Smooth muscle cell (in vitro differentiated cells): ENCODE measurements at regions not wholly inside any gene's neighbourhood (a gene's known extent, or its start where the extent isn't known, plus 50 kb on each side); places are given as distances from the start of the nearest gene placed in this dataset.

Experiments
- DNase-seq: peaks from one replicate; lab custom pipeline; 2025; ENCODE audit not compliant: unreplicated experiment; lab: John Stamatoyannopoulos, UW
- H2AFZ ChIP-seq: fragments of 200-600 bp; sonication (generic); 2 replicates; pipeline ENCODE4 v1.6.0; 2016; ENCODE audit warnings: antibody characterized with exemption, low read depth, mild to moderate bottlenecking
- H3F3A ChIP-seq: fragments of 200-600 bp; sonication (generic); 2 replicates; pipeline ENCODE4 v1.6.0; 2017; ENCODE audit warnings: antibody characterized with exemption, low read depth
- H3K27ac ChIP-seq: fragments of 200-600 bp; sonication (generic); 2 replicates; pipeline ENCODE4 v1.5.1; 2016; ENCODE audit warnings: low read depth, mild to moderate bottlenecking
- H3K27me3 ChIP-seq: fragments of 200-600 bp; sonication (generic); 2 replicates; pipeline ENCODE4 v1.6.1; 2016; ENCODE audit warnings: low read depth, mild to moderate bottlenecking
- H3K36me3 ChIP-seq: fragments of 200-600 bp; sonication (generic); 2 replicates; pipeline ENCODE4 v1.5.1; 2016; ENCODE audit warnings: low read depth
- H3K4me1 ChIP-seq: fragments of 200-600 bp; sonication (generic); 2 replicates; pipeline ENCODE4 v1.5.1; 2016; ENCODE audit warnings: low read depth
- H3K4me2 ChIP-seq: fragments of 200-600 bp; sonication (generic); 2 replicates; pipeline ENCODE4 v1.6.0; 2016; ENCODE audit warnings: mild to moderate bottlenecking
- H3K4me3 ChIP-seq: fragments of 200-600 bp; sonication (generic); 2 replicates; pipeline ENCODE4 v1.5.1; 2016; ENCODE audit warnings: mild to moderate bottlenecking
- H3K79me2 ChIP-seq: fragments of 200-600 bp; sonication (generic); 2 replicates; pipeline ENCODE4 v1.6.0; 2016; ENCODE audit warnings: low read depth, mild to moderate bottlenecking
- H3K9ac ChIP-seq: fragments of 200-600 bp; sonication (generic); 2 replicates; pipeline ENCODE4 v1.6.0; 2016; ENCODE audit warnings: low read depth
- H3K9me3 ChIP-seq: fragments of 200-600 bp; sonication (generic); replicated peaks from 2 replicates; pipeline ENCODE4 v1.5.1; 2016; ENCODE audit warnings: low read depth
- H4K20me1 ChIP-seq: fragments of 200-600 bp; sonication (generic); 2 replicates; pipeline ENCODE4 v1.6.0; 2016; ENCODE audit warnings: low read depth
- WGBS: methylation state at CpG from one replicate; pipeline ENCODE4 v1.1.7; 2016; ENCODE audit warnings: low lambda C conversion rate; 5-methylcytosine and 5-hydroxymethylcytosine counted together
- TF ChIP-seq, protein P1 (sequence below): fragments of 200-600 bp; sonication (generic); IDR thresholded peaks from 2 replicates; pipeline ENCODE4 v1.5.1; 2017; ENCODE audit warnings: borderline replicate concordance, mild to moderate bottlenecking, antibody characterized with exemption; ENCODE audit not compliant: insufficient read depth, poor library complexity, severe bottlenecking

DNA sequence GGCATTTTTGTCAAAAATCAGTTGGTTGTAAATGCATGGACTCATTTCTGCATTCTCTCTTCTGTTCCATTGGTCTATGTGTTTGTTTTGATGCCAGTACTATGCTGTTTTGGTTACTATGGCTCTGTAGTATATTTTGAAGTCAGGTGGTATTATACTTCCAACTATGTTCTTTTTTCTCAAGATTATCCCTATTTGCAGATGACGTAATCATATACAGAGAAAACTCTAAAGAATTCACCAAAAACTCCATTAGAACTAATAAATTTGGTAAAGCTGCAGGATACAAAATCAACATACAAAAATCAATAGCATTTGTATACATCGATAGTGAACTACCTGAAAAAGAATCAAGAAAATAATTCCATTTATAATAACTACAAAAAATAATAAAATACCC lies 253.1 kb upstream of the NEGR1 start:
- Histone ChIP-seq H3K27ac (no peak overlapping the region), H2AFZ (no peak overlapping the region), H3K4me3 (no peak overlapping the region), H3K4me1 (no peaks in the 10 kb centered on the region), H3K79me2 (no peaks in the 10 kb centered on the region), H3F3A (no peaks in the 10 kb centered on the region), H3K4me2 (no peak overlapping the region), H4K20me1 (no peaks in the 10 kb centered on the region), H3K27me3 (no peaks in the 10 kb centered on the region), H3K9ac (no peak overlapping the region), H3K9me3 (no peaks in the 10 kb centered on the region), H3K36me3 (no peaks in the 10 kb centered on the region)
- WGBS, result 83% methylated on average over 2 of the region's 2 CpGs
- TF ChIP-seq, protein P1, sequence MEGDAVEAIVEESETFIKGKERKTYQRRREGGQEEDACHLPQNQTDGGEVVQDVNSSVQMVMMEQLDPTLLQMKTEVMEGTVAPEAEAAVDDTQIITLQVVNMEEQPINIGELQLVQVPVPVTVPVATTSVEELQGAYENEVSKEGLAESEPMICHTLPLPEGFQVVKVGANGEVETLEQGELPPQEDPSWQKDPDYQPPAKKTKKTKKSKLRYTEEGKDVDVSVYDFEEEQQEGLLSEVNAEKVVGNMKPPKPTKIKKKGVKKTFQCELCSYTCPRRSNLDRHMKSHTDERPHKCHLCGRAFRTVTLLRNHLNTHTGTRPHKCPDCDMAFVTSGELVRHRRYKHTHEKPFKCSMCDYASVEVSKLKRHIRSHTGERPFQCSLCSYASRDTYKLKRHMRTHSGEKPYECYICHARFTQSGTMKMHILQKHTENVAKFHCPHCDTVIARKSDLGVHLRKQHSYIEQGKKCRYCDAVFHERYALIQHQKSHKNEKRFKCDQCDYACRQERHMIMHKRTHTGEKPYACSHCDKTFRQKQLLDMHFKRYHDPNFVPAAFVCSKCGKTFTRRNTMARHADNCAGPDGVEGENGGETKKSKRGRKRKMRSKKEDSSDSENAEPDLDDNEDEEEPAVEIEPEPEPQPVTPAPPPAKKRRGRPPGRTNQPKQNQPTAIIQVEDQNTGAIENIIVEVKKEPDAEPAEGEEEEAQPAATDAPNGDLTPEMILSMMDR, result no peak
- DNase-seq, result no peak

DNA sequence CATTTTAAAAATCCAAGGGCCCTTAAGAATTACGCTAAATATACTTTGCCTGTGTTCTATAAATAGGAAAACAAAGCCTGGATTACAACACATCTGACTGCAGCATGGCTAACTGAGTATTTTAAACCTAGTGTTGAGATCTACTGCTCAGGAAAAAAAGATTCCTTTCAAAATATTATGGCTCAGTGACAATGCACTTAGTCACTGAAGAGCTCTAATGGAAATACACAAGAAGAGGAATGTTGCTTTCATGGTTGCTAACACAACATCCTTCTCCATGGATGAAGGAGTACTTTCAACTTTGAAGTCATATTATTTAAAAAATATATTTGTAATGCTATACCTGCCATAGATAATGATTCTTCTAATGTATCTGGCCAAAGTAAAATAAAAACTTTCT lies 248.3 kb upstream of the NEGR1 start:
- Histone ChIP-seq H3K79me2 (no peaks in the 10 kb centered on the region), H3F3A (no peaks in the 10 kb centered on the region), H3K27me3 (no peaks in the 10 kb centered on the region), H3K9ac (no peak overlapping the region), H3K4me1 (no peaks in the 10 kb centered on the region), H3K27ac (no peak overlapping the region), H3K9me3 (no peaks in the 10 kb centered on the region), H3K4me3 (no peak overlapping the region), H4K20me1 (no peaks in the 10 kb centered on the region), H2AFZ (no peak overlapping the region), H3K36me3 (no peaks in the 10 kb centered on the region), H3K4me2 (no peak overlapping the region)
- TF ChIP-seq, protein P1, result no peak
- no peak for DNase-seq
- WGBS, result 88% methylated on average over 1 of the region's 1 CpG

DNA sequence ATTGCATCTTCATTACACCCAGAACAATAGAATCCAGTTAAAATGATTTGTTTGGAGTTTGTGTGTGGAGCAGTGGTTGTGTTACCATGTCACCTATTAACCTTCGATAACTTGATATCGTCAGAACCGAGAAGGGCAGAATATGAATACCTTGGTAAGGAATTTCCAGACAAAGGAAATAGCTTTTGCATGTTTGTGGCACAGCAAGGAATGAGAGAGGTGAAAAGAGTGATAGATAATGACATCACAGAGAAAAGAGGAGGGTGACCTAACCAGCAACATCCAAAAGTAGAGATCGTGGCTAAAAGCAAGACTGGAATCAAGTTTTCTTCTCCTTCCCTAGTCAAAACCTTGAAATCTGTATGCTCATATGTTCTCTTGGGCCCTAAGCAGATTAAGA lies 244.6 kb upstream of the NEGR1 start:
- no peak for DNase-seq
- no peaks in the 10 kb centered on the region for H3K4me1 ChIP-seq
- H3K79me2 ChIP-seq, result no peaks in the 10 kb centered on the region
- H3K27ac ChIP-seq, result no peak overlapping the region
- whole genome bisulfite sequencing, result 86% methylated on average over 4 of the region's 4 CpGs
- H3K27me3 ChIP-seq, result no peaks in the 10 kb centered on the region
- no peaks in the 10 kb centered on the region for H3F3A ChIP-seq
- TF ChIP-seq, protein P1, result no peak
- no peaks in the 10 kb centered on the region for H3K36me3 ChIP-seq
- H4K20me1 ChIP-seq, result no peaks in the 10 kb centered on the region
- H3K4me2 ChIP-seq, result no peak overlapping the region
- no peak overlapping the region for H3K4me3 ChIP-seq
- H3K9me3 ChIP-seq, result no peaks in the 10 kb centered on the region
- H2AFZ ChIP-seq, result no peak overlapping the region
- no peak overlapping the region for H3K9ac ChIP-seq

DNA sequence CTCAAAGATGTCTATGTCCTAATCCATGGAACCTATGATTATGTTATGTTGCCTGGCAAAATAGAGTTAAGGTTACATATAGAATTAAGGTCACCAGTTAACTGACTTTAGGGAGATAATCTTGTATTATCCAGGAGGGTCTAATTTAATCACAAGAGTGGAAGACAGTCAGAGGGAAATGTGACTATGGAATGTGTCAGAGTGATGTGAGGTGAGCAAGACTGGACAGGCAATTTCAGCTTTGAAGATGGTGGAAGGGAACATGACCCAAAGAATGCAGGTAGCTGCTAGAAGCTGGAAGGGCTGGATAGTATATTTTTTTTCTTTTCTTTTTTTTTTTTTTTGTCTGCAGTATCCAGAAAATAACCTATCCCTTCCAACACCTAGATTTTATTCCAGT lies 241.7 kb upstream of the NEGR1 start:
- H3K4me1 ChIP-seq, result no peaks in the 10 kb centered on the region
- no peaks in the 10 kb centered on the region for H3F3A ChIP-seq
- H3K79me2 ChIP-seq, result no peaks in the 10 kb centered on the region
- H3K27me3 ChIP-seq, result no peaks in the 10 kb centered on the region
- no peak overlapping the region for H3K9ac ChIP-seq
- H3K27ac ChIP-seq, result no peak overlapping the region
- no peaks in the 10 kb centered on the region for H3K9me3 ChIP-seq
- no peak overlapping the region for H2AFZ ChIP-seq
- H4K20me1 ChIP-seq, result no peaks in the 10 kb centered on the region
- DNase-seq, result no peak
- H3K36me3 ChIP-seq, result no peaks in the 10 kb centered on the region
- TF ChIP-seq, protein P1, result no peak
- H3K4me2 ChIP-seq, result no peak overlapping the region
- no peak overlapping the region for H3K4me3 ChIP-seq
